ENCODE measurements at regions not wholly inside any gene's neighbourhood (a gene's known extent, or its start where the extent isn't known, plus 50 kb on each side); places are given as distances from the start of the nearest gene placed in this dataset.

DNA sequence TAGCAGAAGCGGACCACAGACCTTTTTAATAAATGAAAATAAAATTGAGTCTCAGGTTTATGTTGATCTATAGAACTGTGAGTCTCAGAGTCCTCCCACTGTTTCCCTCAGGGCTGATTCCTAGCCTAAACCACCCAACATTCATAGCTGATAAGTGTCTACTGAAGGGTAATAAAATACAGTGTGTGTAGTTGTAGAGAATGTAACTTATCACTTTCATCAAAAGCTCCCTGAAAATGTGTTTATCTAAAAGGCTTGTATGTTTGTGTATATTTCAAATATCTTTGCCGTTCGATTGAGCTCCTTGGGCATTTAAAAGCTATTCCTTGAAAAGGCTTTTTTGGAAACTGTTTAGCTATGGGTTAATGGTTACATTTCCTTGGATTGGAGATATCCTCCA is 740.3 kb upstream of the SOX9 start:
- TF ChIP-seq, protein P1, sequence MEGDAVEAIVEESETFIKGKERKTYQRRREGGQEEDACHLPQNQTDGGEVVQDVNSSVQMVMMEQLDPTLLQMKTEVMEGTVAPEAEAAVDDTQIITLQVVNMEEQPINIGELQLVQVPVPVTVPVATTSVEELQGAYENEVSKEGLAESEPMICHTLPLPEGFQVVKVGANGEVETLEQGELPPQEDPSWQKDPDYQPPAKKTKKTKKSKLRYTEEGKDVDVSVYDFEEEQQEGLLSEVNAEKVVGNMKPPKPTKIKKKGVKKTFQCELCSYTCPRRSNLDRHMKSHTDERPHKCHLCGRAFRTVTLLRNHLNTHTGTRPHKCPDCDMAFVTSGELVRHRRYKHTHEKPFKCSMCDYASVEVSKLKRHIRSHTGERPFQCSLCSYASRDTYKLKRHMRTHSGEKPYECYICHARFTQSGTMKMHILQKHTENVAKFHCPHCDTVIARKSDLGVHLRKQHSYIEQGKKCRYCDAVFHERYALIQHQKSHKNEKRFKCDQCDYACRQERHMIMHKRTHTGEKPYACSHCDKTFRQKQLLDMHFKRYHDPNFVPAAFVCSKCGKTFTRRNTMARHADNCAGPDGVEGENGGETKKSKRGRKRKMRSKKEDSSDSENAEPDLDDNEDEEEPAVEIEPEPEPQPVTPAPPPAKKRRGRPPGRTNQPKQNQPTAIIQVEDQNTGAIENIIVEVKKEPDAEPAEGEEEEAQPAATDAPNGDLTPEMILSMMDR (conservative IDR thresholded peaks at IDR 0.05; ENCODE audit: low read depth, low read length) = no peak
- TF ChIP-seq EZH2 (IDR thresholded peaks at IDR 0.05; ENCODE audit: borderline replicate concordance, low read depth, low read length, poor library complexity, severe bottlenecking) = no peak
